BLaER1 treated with 17β-estradiol and CSF1 and Interleukin-3, amounts not matched to agents 10 nM and 100 nM (cell line): ENCODE measurements at regions not wholly inside any gene's neighbourhood (a gene's known extent, or its start where the extent isn't known, plus 50 kb on each side); places are given as distances from the start of the nearest gene placed in this dataset.
A peak's percentile ranks its signal among the peaks of the same experiment; 100 is the strongest.

Experiments used
- H3K27ac ChIP-seq, 11 experiments: shearing (Covaris generic); formaldehyde crosslinking; 2 replicates each; pipeline ENCODE4 v1.8.1; 2022
- H3K27me3 ChIP-seq, 11 experiments: shearing (Covaris generic); formaldehyde crosslinking; 2 replicates each; pipeline ENCODE4 v1.8.1; 2022
- H3K36me3 ChIP-seq, 11 experiments: shearing (Covaris generic); formaldehyde crosslinking; 2 replicates each; pipeline ENCODE4 v1.8.1; 2022
- H3K4me1 ChIP-seq, 10 experiments: shearing (Covaris generic); formaldehyde crosslinking; 2 replicates each; pipeline ENCODE4 v1.8.1; 2022
- H3K4me2 ChIP-seq, 11 experiments: shearing (Covaris generic); formaldehyde crosslinking; 2 replicates each; pipeline ENCODE4 v1.8.1; 2022
- H3K4me3 ChIP-seq, 10 experiments: shearing (Covaris generic); formaldehyde crosslinking; 2 replicates each; pipeline ENCODE4 v1.8.1; 2022
- H3K9ac ChIP-seq, 11 experiments: shearing (Covaris generic); formaldehyde crosslinking; 2 replicates each; pipeline ENCODE4 v1.8.1; 2022
- H3K9me3 ChIP-seq, 11 experiments: shearing (Covaris generic); formaldehyde crosslinking; replicated peaks in 1 of 11; 2 replicates each; pipeline ENCODE4 v1.8.1; 2022
- H4K20me1 ChIP-seq, 11 experiments: shearing (Covaris generic); formaldehyde crosslinking; 2 replicates each; pipeline ENCODE4 v1.8.1; 2022
- Cebpa-rat ChIP-seq, 11 experiments: shearing (Covaris generic); IDR thresholded peaks; 2 replicates each; pipeline ENCODE4 v1.8.1; 2022

DNA sequence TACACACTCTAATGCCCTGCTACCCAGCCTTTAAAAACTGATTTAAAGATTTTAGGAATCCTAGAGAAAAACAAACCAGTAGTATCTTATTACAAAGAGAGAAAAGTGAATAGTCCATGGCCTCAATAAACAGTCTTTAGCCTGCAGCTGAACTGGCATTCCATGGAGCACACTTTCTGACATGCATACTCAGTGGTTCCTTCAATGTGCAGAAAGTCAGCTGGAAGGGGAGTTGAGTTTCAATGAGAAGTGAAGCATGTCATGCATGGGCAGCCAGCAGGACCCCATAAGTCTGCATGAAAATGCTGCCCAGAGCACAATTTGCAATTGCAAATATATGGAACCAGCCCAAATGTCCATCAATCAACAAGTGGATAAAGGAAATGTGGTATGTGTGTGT is 273.7 kb downstream of the UQCRFS1 start:
- TF ChIP-seq Cebpa-rat (IDR thresholded peaks at IDR 0.05) = no peak
- H3K27me3 ChIP-seq = no peaks in the 10 kb centered on the region
- no peak overlapping the region for H3K4me3 ChIP-seq
- no peaks in the 10 kb centered on the region for H3K36me3 ChIP-seq
- H3K4me1 ChIP-seq = no peaks in the 10 kb centered on the region; a peak in 1 of 20 replicates
- H3K9me3 ChIP-seq = peaks cover 0 to 5% (median 0%) of the 10 kb centered on the region in 11 experiments; a peak in 1 of 22 replicates
- no peak overlapping the region for H3K9ac ChIP-seq
- H4K20me1 ChIP-seq = no peaks in the 10 kb centered on the region
- no peak overlapping the region for H3K27ac ChIP-seq
- no peak overlapping the region for H3K4me2 ChIP-seq

DNA sequence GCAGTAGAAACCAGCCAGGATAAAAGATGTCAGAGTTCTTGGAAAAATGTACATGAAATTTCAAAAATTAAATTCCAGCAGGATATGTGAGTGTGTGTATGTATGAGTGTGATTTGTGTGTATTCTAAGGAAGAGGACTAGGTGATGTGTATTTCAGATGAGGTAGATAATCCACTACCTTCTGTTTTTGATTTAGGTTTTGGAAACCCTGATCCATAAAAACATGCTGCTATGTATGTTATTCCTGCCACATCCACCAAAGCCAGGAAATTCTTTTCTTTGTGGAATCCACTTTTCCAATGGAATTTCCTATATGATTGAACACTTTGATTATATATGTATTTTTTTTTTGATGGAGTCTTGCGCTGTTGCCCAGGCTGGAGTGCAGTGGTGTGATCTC is 276.9 kb downstream of the UQCRFS1 start:
- H3K4me1 ChIP-seq = no peaks in the 10 kb centered on the region
- H3K27ac ChIP-seq = no peak overlapping the region
- no peak for TF ChIP-seq Cebpa-rat (IDR thresholded peaks at IDR 0.05)

DNA sequence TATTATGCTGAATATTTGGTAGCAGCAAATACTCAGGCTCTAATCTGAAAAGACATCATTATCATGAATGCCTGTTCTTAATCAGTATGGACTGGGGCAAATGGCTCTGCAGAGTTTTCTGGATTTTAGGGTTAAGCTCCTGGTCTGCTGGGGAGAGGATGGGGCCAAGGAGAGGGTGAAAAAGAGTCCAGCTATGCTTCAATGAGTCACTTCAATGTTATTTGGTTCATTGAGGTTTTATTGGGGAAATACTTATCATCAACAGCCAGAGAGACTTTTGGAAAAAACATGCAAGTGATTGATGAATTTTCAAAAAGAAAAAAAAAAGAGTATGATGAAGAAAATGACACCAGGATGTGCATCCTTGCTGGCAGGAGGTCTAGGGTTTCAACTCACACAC is 278.3 kb downstream of the UQCRFS1 start:
- Histone ChIP-seq H3K4me1 (no peaks in the 10 kb centered on the region), H3K4me2 (no peak overlapping the region), H3K27ac (no peak overlapping the region), H3K27me3 (no peaks in the 10 kb centered on the region), H3K9ac (no peak overlapping the region), H3K36me3 (no peaks in the 10 kb centered on the region), H3K4me3 (no peak overlapping the region), H3K9me3 (peaks cover 0 to 5% (median 0%) of the 10 kb centered on the region in 11 experiments; a peak in 1 of 22 replicates), H4K20me1 (no peaks in the 10 kb centered on the region)
- TF ChIP-seq Cebpa-rat (IDR thresholded peaks at IDR 0.05) = no peak

More for the DNA sequence above, 276.9 kb downstream of the UQCRFS1 start:
- H4K20me1 ChIP-seq = no peaks in the 10 kb centered on the region
- H3K36me3 ChIP-seq = no peaks in the 10 kb centered on the region
- no peak overlapping the region for H3K4me2 ChIP-seq
- H3K9ac ChIP-seq = no peak overlapping the region
- H3K27me3 ChIP-seq = no peaks in the 10 kb centered on the region
- peaks cover 0 to 5% (median 0%) of the 10 kb centered on the region in 11 experiments; a peak in 1 of 22 replicates for H3K9me3 ChIP-seq
- no peak overlapping the region for H3K4me3 ChIP-seq

DNA sequence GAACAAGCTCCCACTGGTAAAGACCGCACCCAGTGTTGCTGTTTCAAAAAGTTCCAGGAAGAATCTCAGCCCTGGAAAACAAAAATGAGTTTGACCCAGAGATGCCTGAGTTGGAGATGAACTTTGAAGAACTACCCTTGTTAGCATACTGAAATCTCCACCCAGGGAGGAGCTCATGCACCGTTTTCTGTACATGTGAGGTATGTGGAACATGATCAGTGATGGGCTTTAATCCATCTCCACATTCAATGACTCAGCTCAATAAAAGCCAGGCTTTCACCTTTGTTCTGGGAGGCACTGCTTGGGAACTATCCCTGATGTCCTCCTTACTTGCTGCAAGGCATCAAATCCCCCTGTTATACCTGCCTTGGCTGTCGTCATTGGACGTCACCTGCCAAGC is 279.9 kb downstream of the UQCRFS1 start:
- Histone ChIP-seq H3K4me3 (no peak overlapping the region), H3K4me2 (no peak overlapping the region), H3K27me3 (no peaks in the 10 kb centered on the region), H3K9ac (no peak overlapping the region), H4K20me1 (no peaks in the 10 kb centered on the region), H3K9me3 (peaks cover 0 to 5% (median 0%) of the 10 kb centered on the region in 11 experiments; a peak in 1 of 22 replicates), H3K27ac (no peak overlapping the region), H3K4me1 (peaks cover 0 to under 1% (median 0%) of the 10 kb centered on the region in 10 experiments; a peak in 2 of 20 replicates), H3K36me3 (no peaks in the 10 kb centered on the region)
- TF ChIP-seq Cebpa-rat (IDR thresholded peaks at IDR 0.05) = no peak

DNA sequence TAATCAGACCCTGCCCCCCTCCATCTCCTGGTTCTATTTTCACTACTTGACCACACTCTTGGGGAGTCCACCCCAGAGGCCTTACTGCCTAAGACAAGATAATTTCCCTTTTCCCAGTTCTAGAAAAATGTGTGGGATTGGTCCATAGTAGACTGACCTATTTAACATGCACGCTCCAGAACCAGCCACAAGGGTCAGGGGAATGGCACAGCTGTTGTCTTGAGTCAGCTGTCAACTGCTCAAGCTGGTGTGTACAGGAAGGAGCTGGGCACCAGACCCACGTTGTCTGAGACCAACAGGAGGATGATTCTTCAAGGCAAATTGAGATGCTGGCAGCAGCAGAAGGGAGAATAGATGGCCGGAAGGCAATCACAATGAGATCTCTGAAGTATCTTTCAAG is 280.5 kb downstream of the UQCRFS1 start:
- no peaks in the 10 kb centered on the region for H3K27me3 ChIP-seq
- no peaks in the 10 kb centered on the region for H3K36me3 ChIP-seq
- no peaks in the 10 kb centered on the region for H4K20me1 ChIP-seq
- peaks cover 0 to 7% (median 5%) of the 10 kb centered on the region in 10 experiments; a peak in 12 of 20 replicates for H3K4me1 ChIP-seq
- no peak overlapping the region for H3K4me3 ChIP-seq
- TF ChIP-seq Cebpa-rat (IDR thresholded peaks at IDR 0.05) = no peak
- peaks cover 0 to 5% (median 0%) of the 10 kb centered on the region in 11 experiments; a peak in 1 of 22 replicates for H3K9me3 ChIP-seq
- no peak overlapping the region for H3K4me2 ChIP-seq
- H3K27ac ChIP-seq = no peak overlapping the region
- no peak overlapping the region for H3K9ac ChIP-seq

DNA sequence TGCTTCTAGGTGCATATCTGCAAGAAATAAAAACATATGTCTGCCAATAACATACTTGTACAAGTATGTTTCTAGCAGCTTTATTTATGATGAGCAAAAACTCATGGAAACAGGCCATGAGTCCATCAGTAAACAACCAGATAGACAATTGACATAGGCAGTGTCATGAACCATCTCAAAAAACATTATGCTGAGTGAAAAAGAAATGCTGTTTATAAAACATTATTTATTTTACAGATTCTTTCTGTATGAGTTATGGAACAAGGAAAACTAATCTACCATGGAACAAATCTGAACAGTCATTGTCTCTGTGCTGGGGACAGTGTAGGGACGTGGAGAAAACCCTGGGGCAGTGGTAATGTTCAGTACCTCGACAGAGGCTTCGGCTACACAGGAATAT is 283.9 kb downstream of the UQCRFS1 start:
- no peak for TF ChIP-seq Cebpa-rat (IDR thresholded peaks at IDR 0.05)
- Histone ChIP-seq H3K4me2 (no peak overlapping the region), H3K4me3 (no peak overlapping the region), H3K4me1 (peaks cover 0 to 15% (median 12%) of the 10 kb centered on the region in 10 experiments; a peak in 12 of 20 replicates), H3K9me3 (peaks cover 3 to 14% (median 7%) of the 10 kb centered on the region in 11 experiments; a peak in 9 of 22 replicates), H3K36me3 (no peaks in the 10 kb centered on the region), H3K27ac (no peak overlapping the region), H4K20me1 (no peaks in the 10 kb centered on the region), H3K9ac (no peak overlapping the region), H3K27me3 (no peaks in the 10 kb centered on the region)

DNA sequence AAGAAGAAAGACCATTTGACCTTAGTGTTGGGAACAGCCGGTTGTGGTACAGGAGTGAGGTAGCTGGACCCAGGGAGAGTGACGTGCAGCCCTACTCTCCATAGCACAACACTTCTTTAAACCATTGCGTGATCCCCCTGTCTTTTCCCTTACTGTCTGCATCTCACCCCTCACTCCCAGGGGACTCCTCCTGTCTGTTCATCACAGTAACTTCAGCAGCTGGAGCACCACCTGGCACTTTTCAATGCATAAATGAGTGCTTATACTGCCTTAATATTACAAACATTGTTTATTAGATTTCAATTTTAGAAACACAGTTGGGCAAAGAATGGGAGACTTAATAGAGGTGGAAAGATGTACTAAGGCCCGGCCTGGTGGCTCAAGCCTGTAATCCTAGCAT is 285.5 kb downstream of the UQCRFS1 start:
- Histone ChIP-seq H3K27me3 (no peaks in the 10 kb centered on the region), H3K4me2 (peak overlapping the region in 7 of 11 experiments; percentile 37 to 64 (median 52); a peak in 13 of 22 replicates), H3K9ac (no peak overlapping the region), H4K20me1 (no peaks in the 10 kb centered on the region), H3K27ac (no peak overlapping the region), H3K4me1 (peaks cover 0 to 15% (median 12%) of the 10 kb centered on the region in 10 experiments; a peak in 12 of 20 replicates), H3K36me3 (no peaks in the 10 kb centered on the region), H3K4me3 (no peak overlapping the region), H3K9me3 (peaks cover 3 to 14% (median 7%) of the 10 kb centered on the region in 11 experiments; a peak in 9 of 22 replicates)
- TF ChIP-seq Cebpa-rat (IDR thresholded peaks at IDR 0.05) = no peak

DNA sequence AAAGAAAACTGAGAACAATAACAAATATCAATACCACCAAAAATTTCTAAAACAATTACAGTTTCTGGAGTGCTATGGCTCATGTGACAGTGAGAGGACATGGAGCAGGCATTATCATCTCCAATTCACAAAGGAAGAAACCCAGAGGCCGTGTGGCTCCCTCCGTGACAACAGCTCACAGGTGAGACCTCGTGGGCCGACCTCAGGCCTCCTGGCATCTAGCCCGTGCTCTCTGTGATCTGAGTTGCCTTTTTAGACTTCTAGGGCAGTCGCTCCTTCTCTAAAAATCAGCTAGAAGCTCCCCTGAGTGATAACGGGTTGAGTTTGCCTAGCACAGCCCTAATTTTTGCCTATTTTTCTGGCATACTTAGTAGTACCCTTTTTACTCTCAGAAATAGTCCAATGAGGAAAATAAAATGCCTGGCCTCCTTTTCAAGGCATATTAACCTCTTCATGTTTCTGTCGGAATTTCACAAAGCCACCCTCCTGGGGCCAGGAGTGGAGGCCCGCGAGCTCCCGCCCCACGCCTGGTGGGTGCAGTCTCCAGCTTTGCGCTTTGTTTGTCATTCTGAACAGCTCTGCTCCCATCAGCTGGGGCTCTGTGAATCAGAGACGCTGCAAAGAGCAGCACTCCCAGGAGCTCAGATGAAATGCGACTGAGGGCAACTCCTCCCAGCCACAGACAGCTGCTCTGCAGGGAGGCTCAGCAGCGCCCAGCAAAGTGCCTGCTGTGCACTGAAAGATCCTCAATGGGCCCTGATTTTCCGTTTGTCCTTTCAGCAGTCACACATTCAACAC is 292.5 kb downstream of the UQCRFS1 start:
- H3K4me2 ChIP-seq = peak overlapping the region in 4 of 11 experiments; percentile 15 to 28 (median 20); a peak in 4 of 22 replicates
- no peaks in the 10 kb centered on the region for H3K27me3 ChIP-seq
- H3K9me3 ChIP-seq = peaks cover 0 to 8% (median under 1%) of the 10 kb centered on the region in 11 experiments; a peak in 7 of 22 replicates
- no peaks in the 10 kb centered on the region for H3K36me3 ChIP-seq
- no peak overlapping the region for H3K4me3 ChIP-seq
- no peak overlapping the region for H3K9ac ChIP-seq
- no peaks in the 10 kb centered on the region for H4K20me1 ChIP-seq
- H3K4me1 ChIP-seq = peaks cover 5 to 35% (median 17%) of the 10 kb centered on the region in 10 experiments; a peak in 18 of 20 replicates
- H3K27ac ChIP-seq = no peak overlapping the region
- TF ChIP-seq Cebpa-rat (IDR thresholded peaks at IDR 0.05) = no peak

DNA sequence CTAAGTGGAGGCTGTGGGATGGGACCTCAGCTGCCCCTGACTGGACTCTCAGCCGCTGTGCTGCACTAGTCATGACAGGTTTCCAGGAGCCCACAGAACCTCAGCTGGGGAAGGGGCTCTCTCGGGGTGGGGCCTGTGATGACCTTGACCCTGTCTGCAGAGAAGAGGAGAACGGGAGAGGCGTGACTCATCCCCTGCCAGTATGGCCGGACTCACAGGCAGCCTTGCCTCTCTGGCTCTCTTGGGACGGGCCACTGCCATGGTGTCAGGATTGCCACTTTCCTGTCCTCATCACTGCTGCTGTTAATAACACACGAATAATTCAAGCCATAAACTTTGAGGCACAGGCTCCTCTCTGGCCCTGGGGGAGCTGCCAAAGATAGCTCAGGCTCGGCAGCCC is 295.3 kb downstream of the UQCRFS1 start:
- Histone ChIP-seq H3K4me3 (no peak overlapping the region), H3K36me3 (no peaks in the 10 kb centered on the region), H3K4me1 (peaks cover 5 to 35% (median 17%) of the 10 kb centered on the region in 10 experiments; a peak in 18 of 20 replicates), H3K27me3 (no peaks in the 10 kb centered on the region), H3K9me3 (no peaks in the 10 kb centered on the region), H4K20me1 (no peaks in the 10 kb centered on the region), H3K4me2 (peak overlapping the region; percentile 46 to 88 (median 68); a peak in 20 of 22 replicates), H3K9ac (peak overlapping the region in 4 of 11 experiments; percentile 2 to 30 (median 14); a peak in 2 of 22 replicates), H3K27ac (no peak overlapping the region)
- TF ChIP-seq Cebpa-rat (IDR thresholded peaks at IDR 0.05) = no peak
